Activated CD4-positive, alpha-beta T cell treated with anti-CD3 and anti-CD28 coated beads, Interleukin-2, Interleukin-4, amounts not matched to agents 100 ng/mL and 50 ng/mL, durations not matched to agents 16 hours and 8 hours (primary cell): ENCODE measurements at regions not wholly inside any gene's neighbourhood (a gene's known extent, or its start where the extent isn't known, plus 50 kb on each side); places are given as distances from the start of the nearest gene placed in this dataset.
"Not testable (repeated sequence)": the region's sequence is repeated elsewhere in the genome, so short reads cannot be mapped to it uniquely, and the experiment has no call there.

Experiments
- DNase-seq: peaks from one replicate; pipeline ENCODE4 v3.0.0-alpha.2; 2020; ENCODE audit warnings: low spot score

DNA sequence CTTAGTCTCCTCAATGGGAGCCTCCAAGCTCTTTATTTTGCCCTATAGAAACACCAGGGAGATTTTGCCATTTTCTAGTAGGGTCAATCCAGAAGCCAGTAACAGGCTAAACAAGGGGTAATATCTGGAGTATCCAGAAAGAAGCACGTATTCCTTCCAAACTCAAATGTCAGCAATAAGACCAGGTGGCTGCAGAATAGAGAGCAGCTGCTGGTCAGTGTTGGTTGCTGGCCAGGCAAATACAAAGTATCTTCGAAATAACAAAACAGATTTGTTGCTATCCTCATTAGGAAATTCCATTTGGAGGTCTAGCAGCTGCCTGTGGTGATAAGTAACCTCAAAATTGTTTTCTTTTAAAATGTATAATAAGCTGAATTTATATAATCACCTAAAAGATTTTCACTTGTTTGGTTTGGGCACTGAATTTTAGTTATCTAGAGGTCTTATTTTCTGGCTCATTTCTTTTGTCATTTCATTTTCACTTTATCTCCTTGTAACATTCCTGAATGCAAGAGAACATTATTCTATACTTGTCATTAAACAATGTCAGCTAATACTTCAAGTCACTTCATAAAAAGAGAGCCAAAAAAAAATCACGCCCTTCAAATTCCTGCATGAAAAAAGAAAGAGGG, 320.6 kb downstream of the DTHD1 start:
- no peak for DNase-seq

DNA sequence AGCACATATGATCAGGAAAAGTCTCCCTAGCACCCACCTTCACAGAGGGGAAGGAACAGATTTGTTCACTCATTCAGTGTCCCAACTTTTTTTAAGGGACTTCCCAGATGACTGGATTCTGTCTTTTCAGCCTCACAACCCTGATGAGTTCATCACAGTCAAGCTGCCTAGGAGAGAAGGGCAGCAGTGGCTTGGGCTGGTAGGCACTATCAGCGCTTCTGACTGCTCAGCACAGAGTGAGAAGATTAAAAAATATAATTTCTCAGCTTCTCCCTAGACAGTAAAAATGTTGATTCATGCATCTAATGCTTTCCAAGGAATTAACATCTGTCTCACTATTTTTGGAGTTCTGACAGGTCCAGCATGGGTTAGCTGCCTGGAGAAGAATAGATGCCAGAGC, 328.2 kb downstream of the DTHD1 start:
- DNase-seq: no peak

DNA sequence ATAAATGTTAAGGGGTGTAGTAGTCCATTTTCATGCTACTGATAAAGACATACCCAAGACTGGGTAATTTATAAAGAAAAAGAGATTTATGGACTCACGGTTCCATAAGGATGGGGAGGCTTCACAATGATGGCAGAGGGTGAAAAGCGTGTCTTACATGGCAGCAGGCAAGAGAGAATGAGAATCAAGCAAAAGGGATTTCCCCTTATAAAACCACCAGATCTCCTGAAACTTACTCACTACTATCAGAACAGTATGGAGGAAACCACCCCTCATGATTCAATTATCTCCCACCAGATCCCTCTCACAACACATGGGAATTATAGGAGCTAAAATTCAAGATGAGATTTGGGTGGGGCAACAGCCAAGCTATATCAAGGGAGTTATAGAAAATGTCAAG, 329.2 kb downstream of the DTHD1 start:
- no peak for DNase-seq

DNA sequence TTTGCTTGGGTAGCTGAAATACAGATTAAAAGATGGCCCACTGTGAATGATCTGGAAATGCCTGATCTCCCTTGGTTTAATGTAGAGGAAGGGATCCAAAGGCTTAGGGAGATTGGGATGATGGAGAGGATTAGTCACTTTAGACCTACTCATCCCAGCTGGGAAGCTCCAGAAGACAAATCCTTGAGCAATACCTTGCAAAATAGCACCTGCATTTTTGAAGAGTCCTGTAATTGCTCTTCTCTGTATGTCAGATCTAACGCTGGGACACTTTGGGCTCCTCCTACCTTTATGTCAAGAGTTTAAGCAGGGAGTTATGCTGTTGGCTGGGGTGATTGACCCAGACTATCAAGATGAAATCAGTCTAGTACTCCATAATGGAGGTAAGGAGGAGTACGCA, 331.7 kb downstream of the DTHD1 start:
- not testable (repeated sequence) for DNase-seq

DNA sequence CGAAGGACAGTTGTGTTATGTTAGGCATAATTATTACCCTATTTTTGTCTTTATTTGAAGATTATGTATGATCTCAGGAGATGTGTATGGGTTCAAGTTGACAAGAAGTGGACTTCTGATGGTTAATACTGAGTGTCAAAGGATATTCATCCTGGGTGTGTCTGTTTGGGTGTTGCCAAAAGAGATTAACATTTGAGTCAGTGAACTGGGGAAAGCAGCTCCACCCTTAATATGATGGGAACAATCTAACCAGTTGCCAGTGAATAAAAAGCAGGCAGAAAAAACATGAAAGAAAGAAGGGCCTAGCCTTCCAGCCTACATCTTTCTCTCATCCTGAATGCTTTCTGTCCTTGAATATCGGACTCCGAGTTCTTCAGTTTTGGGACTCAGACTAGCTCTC, 332.6 kb downstream of the DTHD1 start:
- no peak for DNase-seq

DNA sequence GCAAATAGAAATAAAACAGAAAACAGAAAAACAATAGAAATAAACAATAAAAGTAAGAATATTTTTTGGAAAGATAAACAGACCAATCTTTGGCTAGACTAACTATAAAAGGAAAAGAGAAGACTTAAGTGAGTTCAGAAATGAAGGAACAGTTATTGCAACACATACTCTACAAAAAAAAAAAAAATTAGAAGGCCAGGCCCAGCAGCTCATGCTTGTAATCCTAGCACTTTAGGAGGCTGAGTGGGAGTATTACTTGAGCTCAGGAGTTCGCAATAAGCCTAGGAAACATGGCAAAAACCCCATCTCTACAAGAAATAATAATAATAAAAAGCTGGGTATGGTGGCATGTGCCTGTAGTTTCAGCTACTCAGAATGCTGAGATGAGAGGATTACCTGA, 336.7 kb downstream of the DTHD1 start:
- DNase-seq: no peak

DNA sequence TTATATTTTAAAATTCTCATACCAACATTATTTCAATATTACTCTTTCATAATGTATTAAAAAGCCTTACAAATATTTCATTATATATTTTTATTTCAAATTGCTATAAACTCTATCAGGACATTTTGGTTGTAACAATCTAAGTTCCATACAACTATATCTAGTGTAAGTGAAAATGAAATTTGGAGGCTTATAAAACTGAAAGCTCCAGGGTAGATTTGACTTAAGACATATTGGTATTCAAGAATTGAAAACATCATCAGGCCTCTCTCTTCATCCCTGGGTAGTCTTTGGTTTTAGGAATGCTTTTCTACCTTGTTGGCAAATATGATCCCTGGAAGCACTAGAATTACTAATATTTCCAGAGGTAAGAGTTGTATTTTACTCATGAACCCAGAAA, 342.6 kb downstream of the DTHD1 start:
- DNase-seq: no peak

DNA sequence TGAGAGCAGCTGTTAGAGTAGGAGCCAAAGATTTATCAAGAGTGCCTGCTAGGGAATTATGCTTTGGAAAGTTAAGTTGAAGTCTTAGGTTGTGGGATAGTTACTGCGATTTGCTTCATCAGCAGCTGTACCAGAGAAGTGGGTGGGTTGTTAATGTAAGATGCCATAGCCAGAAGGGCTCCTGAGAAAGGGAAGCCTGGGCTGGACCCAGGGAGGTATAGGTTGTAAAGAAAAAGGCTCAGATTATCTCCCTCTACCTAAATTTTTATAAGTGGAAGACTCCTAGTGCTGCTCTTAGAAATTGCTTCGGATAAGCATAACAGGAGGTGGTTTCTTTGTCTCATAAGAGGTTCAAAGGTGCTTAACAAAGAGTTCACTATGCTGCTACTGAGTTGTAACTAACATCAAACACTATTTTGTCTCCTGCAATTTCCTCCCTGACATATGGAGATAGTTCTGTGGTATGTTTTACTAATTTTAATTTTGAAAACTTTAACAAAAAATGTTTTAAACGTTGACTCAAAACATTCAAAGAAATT, 356.9 kb downstream of the DTHD1 start:
- no peak for DNase-seq

DNA sequence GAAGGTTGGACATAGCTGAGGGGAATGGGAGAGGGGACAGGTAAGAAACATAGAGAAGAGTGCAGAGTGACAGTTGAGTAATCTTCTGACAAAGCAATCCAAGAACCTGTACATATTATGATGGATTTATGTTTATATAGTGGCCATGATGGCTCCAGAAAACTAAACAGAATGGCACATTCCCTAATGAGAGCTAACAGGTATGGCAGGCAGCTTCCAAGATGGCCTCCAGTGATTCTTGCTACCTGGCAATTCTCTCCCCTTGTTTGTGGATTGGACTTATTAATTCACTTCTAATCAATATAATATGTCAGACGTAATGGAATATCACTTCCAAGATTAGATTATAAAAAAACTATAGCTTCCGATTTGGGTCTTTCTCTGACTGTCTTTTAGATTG, 359.5 kb downstream of the DTHD1 start:
- DNase-seq: no peak

DNA sequence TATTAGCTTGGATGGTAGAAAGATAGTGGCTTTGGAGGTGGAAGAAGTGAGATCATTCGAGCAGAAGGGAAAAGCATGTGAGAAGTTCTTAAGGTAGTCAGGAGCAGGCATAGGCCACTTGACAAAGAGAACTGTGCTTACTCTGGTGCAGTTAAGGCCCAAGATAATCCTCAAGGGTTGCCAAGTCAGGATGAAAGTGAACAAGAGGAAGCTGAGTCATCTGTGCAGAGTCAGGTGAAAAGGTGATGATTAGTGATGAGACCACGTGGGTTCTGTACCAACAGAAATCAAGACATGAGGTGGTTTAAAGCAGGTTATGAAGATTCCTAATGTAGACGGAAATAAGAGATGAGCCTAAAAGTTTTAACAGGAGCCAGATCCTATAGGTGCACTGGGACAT, 369.8 kb downstream of the DTHD1 start:
- peak; percentile 66 for DNase-seq

DNA sequence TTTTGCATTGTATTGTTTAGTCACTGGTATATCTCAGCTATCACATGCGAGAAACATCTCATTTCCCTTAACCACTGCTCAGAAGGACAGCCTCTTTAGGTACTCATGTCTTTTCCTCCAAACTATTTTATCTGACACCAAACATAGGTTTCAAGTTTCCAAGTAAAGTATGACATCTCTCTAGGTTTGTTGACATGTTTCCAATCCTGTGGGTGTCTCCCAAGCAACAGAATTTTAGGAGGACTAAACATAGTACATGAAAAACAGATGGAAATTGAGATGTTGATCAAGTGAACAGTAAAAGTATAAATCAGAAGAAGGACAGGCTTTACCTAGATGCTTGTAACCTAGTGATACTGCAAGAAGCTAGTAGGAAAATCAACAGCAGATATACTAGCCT, 371.4 kb downstream of the DTHD1 start:
- DNase-seq: no peak

DNA sequence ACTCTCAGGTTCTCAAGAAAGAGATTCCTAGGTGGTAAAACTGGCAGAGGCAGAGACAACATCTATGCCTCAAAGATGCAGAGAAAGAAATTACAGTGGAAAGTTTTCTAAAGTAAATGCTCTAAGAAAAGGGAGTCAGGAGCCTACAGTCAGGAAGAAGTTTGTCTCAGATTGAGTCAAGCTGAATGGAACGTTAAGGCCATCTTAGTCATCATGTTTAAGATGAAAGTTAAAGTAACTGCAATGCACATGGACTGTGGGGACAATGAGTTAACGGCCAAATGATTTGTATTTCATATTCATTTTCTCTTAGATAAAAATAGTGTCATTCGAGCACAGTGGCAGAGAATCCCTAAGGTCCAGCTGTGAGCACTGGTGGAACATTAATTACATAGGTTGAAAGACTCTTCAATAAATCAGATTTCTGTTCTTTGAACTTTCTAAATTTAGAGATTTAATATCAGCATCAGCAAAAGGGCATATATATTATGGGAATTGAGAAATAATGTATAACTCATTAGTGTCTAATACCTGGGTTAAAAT, 384.6 kb downstream of the DTHD1 start:
- no peak for DNase-seq

DNA sequence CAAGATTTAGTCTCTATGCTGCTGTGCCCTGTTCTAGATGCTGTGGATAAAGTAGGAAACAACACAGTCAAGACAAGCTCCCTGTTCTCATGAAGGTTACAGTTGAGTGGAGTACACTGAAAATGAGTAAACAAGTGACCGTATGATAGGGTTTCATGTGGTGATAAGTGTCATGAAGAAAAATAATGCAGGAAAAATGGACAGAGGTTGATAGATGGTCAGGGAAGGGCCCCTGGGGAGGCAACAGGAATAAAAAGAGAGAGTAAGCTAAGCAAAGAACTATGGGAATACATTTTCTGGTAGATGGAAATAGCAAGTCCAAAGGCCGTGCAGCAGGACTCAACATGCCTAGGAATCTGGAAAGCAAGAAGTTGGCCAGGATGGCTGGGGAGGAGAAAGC, 394.0 kb downstream of the DTHD1 start:
- DNase-seq: no peak

DNA sequence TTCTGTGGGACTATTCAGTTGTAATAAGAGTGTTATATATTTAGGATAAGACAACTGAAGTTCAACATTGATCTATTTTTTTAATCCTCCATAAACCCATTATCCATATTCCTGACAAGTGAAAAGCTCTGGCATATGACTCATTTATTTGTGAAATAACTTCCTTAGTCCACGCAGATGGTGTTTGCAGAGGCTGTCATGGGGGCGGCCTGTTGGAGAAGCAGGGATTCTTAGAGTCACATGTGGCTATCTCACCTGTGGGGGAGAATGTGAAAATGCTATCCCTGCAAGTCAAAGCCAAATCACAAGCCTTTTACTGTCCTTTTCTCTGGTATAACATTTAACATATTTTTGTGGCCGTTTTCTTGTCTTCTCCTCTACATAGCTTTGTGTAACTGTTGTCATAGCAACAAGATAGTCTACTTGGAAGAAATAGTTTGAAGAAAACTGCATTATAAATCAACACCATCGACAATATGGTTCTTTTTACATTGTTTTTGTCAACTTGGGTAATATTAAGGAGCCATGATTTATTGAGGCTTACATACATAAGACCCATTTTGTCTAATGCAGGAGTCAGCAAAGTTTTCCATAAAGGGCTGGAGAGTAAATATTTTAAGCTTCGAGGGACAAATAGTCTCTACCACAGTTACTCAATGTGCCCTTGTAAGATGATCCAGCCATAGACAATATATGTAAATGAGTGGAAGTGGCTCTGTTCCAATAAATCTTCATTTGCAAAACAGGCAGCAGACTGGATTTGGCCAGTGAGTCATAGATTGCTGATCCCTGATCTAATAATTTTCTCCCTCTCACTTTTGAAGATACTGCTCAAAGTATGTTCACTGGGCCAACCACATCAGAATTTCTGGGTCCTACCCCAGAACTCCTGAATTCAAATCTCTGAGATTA, 395.0 kb downstream of the DTHD1 start:
- no peak for DNase-seq

DNA sequence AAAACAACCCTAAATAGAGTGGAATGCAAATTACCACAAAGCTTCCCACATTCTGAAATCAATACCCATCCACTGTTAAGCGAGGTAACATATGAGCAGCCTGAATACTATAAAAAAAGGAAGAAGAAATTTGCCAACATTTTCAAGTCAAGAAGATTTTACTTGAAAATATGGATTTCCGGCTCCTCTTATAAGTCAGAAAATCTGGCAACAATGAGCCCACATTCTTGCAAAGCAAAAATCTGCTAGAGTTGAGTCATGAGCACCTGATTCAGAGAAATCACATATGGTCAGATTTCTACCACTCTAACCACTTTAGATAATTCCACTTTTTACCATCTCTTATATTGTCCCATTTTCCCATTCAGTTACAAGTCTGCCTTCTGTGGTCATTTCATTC, 395.7 kb downstream of the DTHD1 start:
- DNase-seq: no peak

DNA sequence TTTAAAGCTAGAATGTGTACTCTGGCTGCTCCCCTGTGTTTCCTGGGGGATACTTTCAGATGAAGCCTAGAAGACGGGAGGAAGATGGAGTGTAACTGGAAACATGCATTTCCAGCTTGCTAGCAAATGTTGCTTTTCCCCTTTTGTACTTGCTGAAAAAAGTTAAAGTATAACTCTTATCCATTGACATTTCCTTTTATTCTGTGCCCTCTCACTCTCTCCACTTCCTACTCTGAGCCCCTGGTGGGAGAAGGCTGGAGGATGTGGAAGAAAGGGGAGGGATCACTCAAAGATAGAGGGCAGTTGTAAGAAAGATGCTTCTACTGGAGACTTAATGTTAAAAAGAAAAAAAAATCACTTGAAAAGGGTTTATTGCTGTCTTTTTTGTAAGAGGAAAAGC, 396.5 kb downstream of the DTHD1 start:
- no peak for DNase-seq

DNA sequence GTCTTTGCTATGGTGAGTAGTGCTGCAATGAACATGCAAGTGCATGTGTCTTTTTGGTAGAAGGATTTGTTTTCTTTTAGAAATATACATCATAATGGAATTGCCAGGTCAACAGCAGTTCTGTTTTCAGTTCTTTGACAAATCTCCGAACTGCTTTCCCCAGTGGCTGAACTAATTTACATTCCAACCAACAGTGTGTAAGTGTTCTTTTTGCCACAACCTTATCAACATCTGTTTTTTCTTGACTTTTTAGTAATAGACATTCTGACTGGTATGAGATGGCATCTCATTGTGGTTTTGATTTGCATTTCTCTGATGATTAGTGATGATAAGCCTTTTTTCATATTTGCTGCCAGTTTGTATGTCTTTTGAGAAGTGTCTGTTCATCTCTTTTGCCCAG, 406.3 kb downstream of the DTHD1 start:
- no peak for DNase-seq

DNA sequence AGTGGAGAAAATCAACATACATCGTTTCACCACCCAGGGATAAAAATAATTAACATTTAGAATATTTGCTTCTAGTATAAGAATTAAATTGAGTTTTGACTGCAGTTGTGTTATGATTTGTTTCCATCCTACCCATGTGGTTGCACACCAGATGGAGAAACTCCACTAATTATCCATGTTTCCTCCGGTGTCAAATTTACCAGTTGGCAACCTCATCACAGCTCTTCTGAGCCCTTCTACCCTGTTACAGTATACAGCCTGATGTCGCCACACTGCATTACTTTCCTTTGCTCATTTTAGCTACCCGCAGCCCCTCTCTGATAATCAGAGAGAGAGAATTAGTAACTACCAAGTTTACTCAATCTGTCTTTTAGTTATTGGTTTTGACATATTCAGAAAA, 411.2 kb downstream of the DTHD1 start:
- DNase-seq: no peak

DNA sequence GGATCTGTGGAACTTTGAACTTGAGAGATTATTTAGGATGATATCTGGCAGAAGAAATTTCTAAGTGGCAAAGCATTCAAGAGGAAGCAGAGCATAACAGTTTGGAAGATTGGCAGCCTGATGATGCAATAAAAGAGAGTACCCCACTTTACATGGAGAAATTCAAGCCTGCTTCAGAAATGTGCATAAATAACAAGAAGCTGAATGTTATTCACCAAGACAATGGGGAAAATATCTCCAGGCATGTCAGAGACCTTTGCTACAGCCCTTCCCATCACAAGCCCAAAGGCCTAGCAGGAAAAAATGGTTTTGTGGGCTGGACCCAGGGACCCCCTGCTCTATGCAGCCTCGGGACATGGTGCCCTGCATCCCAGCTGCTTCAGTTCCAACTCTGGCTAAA, 420.8 kb downstream of the DTHD1 start:
- DNase-seq: no peak

DNA sequence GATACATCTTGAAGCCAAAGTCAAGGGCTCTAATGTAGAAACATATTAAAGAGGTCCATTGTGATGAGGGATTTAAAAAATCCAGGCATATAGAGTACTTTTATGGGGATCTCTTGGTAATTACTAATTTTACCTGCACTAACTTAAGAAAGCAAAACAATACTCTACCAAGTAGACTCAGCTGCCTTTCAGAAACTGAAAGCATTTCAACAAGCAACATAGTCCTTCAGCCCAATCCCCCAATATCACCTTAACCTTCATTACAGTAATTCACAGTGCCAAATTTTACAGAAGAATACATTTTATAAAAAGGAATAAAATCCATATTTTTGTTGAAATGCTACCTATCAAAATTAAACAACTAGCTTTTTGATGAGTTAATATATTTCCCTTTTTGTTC, 422.9 kb downstream of the DTHD1 start:
- no peak for DNase-seq

DNA sequence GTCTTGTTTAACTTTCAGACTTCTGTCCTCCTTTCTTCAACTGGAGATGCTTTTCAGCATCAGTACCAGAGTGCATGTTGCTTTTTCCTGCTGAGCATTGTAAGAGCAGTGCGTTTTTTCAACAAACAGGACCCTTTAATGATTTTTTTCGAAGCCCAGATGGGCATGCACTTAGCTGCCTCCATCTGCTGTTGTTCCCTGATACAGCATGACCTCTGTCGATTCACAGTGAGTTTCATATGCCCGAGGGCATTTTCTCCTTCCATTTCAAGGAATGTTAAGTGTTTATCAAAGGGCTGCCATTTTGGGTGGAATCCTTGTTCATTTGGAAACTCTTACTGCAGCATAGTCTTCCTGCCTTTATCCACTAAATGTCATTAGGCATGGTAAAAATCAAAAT, 428.6 kb downstream of the DTHD1 start:
- DNase-seq: no peak

DNA sequence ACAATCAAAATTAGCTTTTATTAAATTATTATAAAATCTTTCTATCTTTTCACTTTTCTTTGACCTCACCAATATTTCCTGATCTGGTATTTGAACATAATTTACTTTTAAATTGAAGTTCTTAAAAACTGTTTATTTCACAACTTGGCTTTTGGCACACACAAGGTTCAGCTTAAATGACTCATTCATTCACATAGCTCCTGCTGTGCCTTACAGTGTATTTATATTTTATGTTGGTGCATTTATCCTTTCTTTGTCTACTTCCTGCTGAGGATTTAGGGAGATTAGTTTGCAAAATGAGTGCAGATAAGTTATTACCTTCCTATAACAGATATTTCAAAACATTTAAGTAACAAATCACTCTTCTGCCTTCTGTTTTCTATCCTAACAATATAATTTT, 430.6 kb downstream of the DTHD1 start:
- DNase-seq: no peak

DNA sequence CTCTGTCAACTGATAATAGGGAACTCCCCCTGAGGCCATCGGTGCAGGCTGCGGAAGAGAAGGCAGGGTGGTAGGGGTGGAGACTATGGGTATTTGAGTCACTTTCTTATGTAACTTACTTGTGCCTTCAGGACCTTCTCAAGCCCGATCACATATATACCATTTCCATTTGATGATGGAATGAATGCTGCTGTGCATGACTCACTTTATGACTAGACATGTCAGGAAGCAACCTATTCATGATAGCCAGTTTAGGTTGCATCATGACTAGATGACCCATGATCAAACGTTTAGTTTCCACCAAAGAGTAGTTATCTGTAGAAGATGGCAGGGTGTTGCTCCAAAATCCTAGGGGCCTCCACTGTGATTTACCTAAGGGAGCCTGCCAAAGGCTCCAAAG, 435.5 kb downstream of the DTHD1 start:
- no peak for DNase-seq
